A673 (cell line): ENCODE measurements at regions not wholly inside any gene's neighbourhood (a gene's known extent, or its start where the extent isn't known, plus 50 kb on each side); places are given as distances from the start of the nearest gene placed in this dataset.

Experiments
- CTCF ChIP-seq: fragments of 300-800, 200-600 bp; sonication (generic); conservative IDR thresholded peaks from 2 replicates; pipeline ENCODE4 v1.5.1; 2017; ENCODE audit warnings: low read depth, mild to moderate bottlenecking, antibody characterized with exemption, low read length, moderate library complexity, mixed read lengths
- EZH2 ChIP-seq: fragments of 200-600 bp; sonication (generic); IDR thresholded peaks from 2 replicates; pipeline ENCODE4 v1.6.1; 2017; ENCODE audit warnings: borderline replicate concordance, low read depth, mild to moderate bottlenecking, mixed read lengths, antibody characterized with exemption, low read length; ENCODE audit not compliant: poor library complexity, severe bottlenecking

GRCh38 chr20:50376888-50377459 is 133.2 kb upstream of the PTPN1 start:
- TF ChIP-seq CTCF (no peak), EZH2 (no peak)
